ENCODE measurements at regions not wholly inside any gene's neighbourhood (a gene's known extent, or its start where the extent isn't known, plus 50 kb on each side); places are given as distances from the start of the nearest gene placed in this dataset.

DNA sequence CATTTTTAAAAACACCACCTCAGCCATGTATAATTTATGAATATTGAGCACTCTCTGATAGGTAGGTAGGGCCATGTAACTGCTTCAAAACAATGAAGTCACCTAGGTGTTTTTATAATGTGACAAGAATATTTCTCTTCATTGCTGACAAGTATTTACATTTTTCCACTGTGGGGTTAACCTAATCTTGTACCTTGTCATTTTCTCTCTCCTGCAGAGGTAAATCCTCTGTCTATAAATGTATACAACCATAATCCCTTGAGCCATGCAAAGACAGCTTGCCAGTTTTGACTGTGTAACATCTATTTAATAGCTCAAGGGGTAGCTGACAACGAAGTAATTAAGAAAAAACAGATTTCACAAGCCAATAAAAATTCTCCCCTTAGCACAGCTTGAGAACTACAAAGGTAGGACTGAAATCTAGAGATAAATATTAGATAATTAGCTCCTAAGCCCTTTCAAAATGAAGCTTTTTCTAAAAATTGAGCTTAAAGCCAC is 137.6 kb upstream of the POGK start:
- no peaks in the 10 kb centered on the region for H3K36me3 ChIP-seq (ENCODE audit: control insufficient read depth in 2 of 4, insufficient read depth in 4 of 4, low read length in 3 of 4)
- H3K9me3 ChIP-seq (ENCODE audit: insufficient read depth in 2 of 2, low read depth in 1 of 2, low read length in 1 of 2) = no peaks in the 10 kb centered on the region
- no peaks in the 10 kb centered on the region for H4K20me1 ChIP-seq (replicated peaks in 1 of 2; ENCODE audit: control insufficient read depth in 1 of 2, insufficient read depth in 2 of 2, low read length in 2 of 2)
- H2BK120ac ChIP-seq (replicated peaks; ENCODE audit: low read depth, low read length) = no peak overlapping the region
- no peak overlapping the region for H2AK5ac ChIP-seq (ENCODE audit: low read depth, low read length)
- H4K5ac ChIP-seq (ENCODE audit: insufficient read length, low read depth, low read length) = no peak overlapping the region
- H4K8ac ChIP-seq (ENCODE audit: extremely low read depth, insufficient read depth, low read length) = no peak overlapping the region
- no peak overlapping the region for H2BK12ac ChIP-seq (ENCODE audit: low read depth, low read length)
- H2BK5ac ChIP-seq (ENCODE audit: low read depth, low read length) = no peak overlapping the region
- no peak overlapping the region for H3K4ac ChIP-seq (replicated peaks; ENCODE audit: insufficient read length, low read depth, low read length)
- no peaks in the 10 kb centered on the region for H3K4me1 ChIP-seq (replicated peaks in 1 of 4; ENCODE audit: control insufficient read depth in 3 of 4, insufficient read depth in 4 of 4, low read length in 3 of 4)
- no peak overlapping the region for H3K18ac ChIP-seq (ENCODE audit: extremely low read depth, low read length)
- CTCF ChIA-PET (ENCODE audit: partially characterized antibody) = no interaction called here
- H3K4me3 ChIP-seq (ENCODE audit: extremely low read depth in 1 of 4, insufficient read depth in 2 of 4, low read depth in 3 of 4, low read length in 4 of 4) = no peak overlapping the region
- no peak overlapping the region for H4K91ac ChIP-seq (replicated peaks; ENCODE audit: insufficient read length, low read length)
- no peak overlapping the region for H3K23ac ChIP-seq (ENCODE audit: insufficient read length)
- no peak overlapping the region for H2BK15ac ChIP-seq (ENCODE audit: low read length)
- FAIRE-seq = no peak
- H3K9ac ChIP-seq (replicated peaks in 1 of 4; ENCODE audit: extremely low read depth in 1 of 4, low read depth in 3 of 4, low read length in 3 of 4) = no peak overlapping the region
- no peak overlapping the region for H3K14ac ChIP-seq (ENCODE audit: insufficient read length)
- H3K79me2 ChIP-seq (ENCODE audit: control insufficient read depth in 1 of 2, insufficient read depth in 2 of 2, low read length in 2 of 2) = no peaks in the 10 kb centered on the region
- H3K56ac ChIP-seq (replicated peaks; ENCODE audit: insufficient read length, low read depth, low read length) = no peak overlapping the region
- no peaks in the 10 kb centered on the region for H3K79me1 ChIP-seq (ENCODE audit: low read depth, low read length)
- H3K27me3 ChIP-seq (replicated peaks in 1 of 4; ENCODE audit: control insufficient read depth in 3 of 4, extremely low read depth in 1 of 4, insufficient read depth in 3 of 4, low read length in 3 of 4) = no peaks in the 10 kb centered on the region
- no peak overlapping the region for H3K27ac ChIP-seq (ENCODE audit: low read depth, low read length)
- H3K23me2 ChIP-seq (ENCODE audit: low read depth, low read length) = no peaks in the 10 kb centered on the region
- no peak overlapping the region for H2BK20ac ChIP-seq (ENCODE audit: low read length)
- POLR2A ChIA-PET (ENCODE audit: partially characterized antibody) = no interaction called here
- no peak overlapping the region for H3K4me2 ChIP-seq (ENCODE audit: insufficient read depth in 1 of 2, low read depth in 2 of 2, low read length in 2 of 2)
- DNase-seq (ENCODE audit: low read depth in 1 of 2, low spot score in 2 of 2) = no peak
- WGBS, 2 experiments (ENCODE audit: extremely low coverage in 1 of 2, insufficient coverage in 1 of 2, insufficient read length in 1 of 2, insufficient replicate concordance in 2 of 2, low coverage in 1 of 2, low lambda C conversion rate in 2 of 2, missing lambda C conversion rate in 1 of 2) = 75% methylated on average over 1 of the region's 1 CpG; no CpG with 5 or more reads in 1 of the 2 experiments
- H2AFZ ChIP-seq (ENCODE audit: low read length) = no peak overlapping the region
- no peak for TF ChIP-seq CBX5 (IDR thresholded peaks at IDR 0.05; ENCODE audit: low read depth, low read length)
- TF ChIP-seq SP4 (IDR thresholded peaks at IDR 0.05; ENCODE audit: low read length) = no peak
- no peak for TF ChIP-seq RXRA (IDR thresholded peaks at IDR 0.05; ENCODE audit: insufficient read depth, low read depth, low read length)
- TF ChIP-seq, protein P1, sequence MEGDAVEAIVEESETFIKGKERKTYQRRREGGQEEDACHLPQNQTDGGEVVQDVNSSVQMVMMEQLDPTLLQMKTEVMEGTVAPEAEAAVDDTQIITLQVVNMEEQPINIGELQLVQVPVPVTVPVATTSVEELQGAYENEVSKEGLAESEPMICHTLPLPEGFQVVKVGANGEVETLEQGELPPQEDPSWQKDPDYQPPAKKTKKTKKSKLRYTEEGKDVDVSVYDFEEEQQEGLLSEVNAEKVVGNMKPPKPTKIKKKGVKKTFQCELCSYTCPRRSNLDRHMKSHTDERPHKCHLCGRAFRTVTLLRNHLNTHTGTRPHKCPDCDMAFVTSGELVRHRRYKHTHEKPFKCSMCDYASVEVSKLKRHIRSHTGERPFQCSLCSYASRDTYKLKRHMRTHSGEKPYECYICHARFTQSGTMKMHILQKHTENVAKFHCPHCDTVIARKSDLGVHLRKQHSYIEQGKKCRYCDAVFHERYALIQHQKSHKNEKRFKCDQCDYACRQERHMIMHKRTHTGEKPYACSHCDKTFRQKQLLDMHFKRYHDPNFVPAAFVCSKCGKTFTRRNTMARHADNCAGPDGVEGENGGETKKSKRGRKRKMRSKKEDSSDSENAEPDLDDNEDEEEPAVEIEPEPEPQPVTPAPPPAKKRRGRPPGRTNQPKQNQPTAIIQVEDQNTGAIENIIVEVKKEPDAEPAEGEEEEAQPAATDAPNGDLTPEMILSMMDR (IDR thresholded peaks at IDR 0.05; ENCODE audit: control extremely low read depth in 1 of 3, insufficient read depth in 1 of 3, low read depth in 1 of 3, low read length in 3 of 3) = no peak
- no peak for TF ChIP-seq ATF2 (IDR thresholded peaks at IDR 0.05; ENCODE audit: low read length)
- TF ChIP-seq, protein P2, sequence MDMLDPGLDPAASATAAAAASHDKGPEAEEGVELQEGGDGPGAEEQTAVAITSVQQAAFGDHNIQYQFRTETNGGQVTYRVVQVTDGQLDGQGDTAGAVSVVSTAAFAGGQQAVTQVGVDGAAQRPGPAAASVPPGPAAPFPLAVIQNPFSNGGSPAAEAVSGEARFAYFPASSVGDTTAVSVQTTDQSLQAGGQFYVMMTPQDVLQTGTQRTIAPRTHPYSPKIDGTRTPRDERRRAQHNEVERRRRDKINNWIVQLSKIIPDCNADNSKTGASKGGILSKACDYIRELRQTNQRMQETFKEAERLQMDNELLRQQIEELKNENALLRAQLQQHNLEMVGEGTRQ (IDR thresholded peaks at IDR 0.05; ENCODE audit: low read length) = no peak
- no peak for TF ChIP-seq RNF2 (IDR thresholded peaks at IDR 0.05; ENCODE audit: borderline replicate concordance, low read depth, low read length, missing control alignments, poor library complexity, severe bottlenecking)
- TF ChIP-seq SRF (IDR thresholded peaks at IDR 0.05; ENCODE audit: low read depth, low read length) = no peak

Measured in H1 (cell line).